Testis (tissue), 2 donors: ENCODE measurements at regions not wholly inside any gene's neighbourhood (a gene's known extent, or its start where the extent isn't known, plus 50 kb on each side); places are given as distances from the start of the nearest gene placed in this dataset.

Source experiments
- CTCF ChIP-seq, 3 experiments: fragments of 450-650 bp in 2 of 3; fragments of 200-600 bp in 1 of 3; sonication (generic) in 1 of 3; IDR thresholded peaks; one replicate each; pipeline ENCODE4 v1.5.1; 2016 to 2019; ENCODE audit warnings: antibody characterized with exemption in 3 of 3, mild to moderate bottlenecking in 2 of 3, moderate library complexity in 1 of 3
- POLR2A ChIP-seq: fragments of 450-650 bp; IDR thresholded peaks from one replicate; pipeline ENCODE4 v1.6.1; 2017; ENCODE audit warnings: antibody characterized with exemption, mild to moderate bottlenecking, moderate library complexity

- no peak for TF ChIP-seq CTCF (IDR thresholded peaks at IDR 0.05)
- TF ChIP-seq POLR2A: no peak
Observed at GRCh38 chr10:57818522-57818921, 449.2 kb downstream of the IPMK start.
